ENCODE measurements at regions not wholly inside any gene's neighbourhood (a gene's known extent, or its start where the extent isn't known, plus 50 kb on each side); places are given as distances from the start of the nearest gene placed in this dataset.

GRCh38 chr3:117103675-117104074, 394.1 kb downstream of the TUSC7 start:
- no peak for DNase-seq
- H3K27me3 Mint-ChIP-seq (ENCODE audit: low read depth, poor library complexity), result peaks cover 5% of the 10 kb centered on the region

GRCh38 chr3:117104381-117104780, 394.8 kb downstream of the TUSC7 start:
- H3K9me3 Mint-ChIP-seq, result peaks cover 9% of the 10 kb centered on the region
- H3K36me3 Mint-ChIP-seq (ENCODE audit: low read depth), result no peaks in the 10 kb centered on the region
- DNase-seq, result no peak
- no peak overlapping the region for H3K27ac Mint-ChIP-seq
- H3K27me3 Mint-ChIP-seq (ENCODE audit: low read depth, poor library complexity), result peaks cover 5% of the 10 kb centered on the region
- no peak overlapping the region for H3K4me3 Mint-ChIP-seq
- H3K4me1 Mint-ChIP-seq, result no peaks in the 10 kb centered on the region
- no peak for TF ChIP-seq CTCF (IDR thresholded peaks at IDR 0.05)

More at GRCh38 chr3:117103675-117104074, 394.1 kb downstream of the TUSC7 start:
- no peak overlapping the region for H3K4me3 Mint-ChIP-seq
- no peaks in the 10 kb centered on the region for H3K36me3 Mint-ChIP-seq (ENCODE audit: low read depth)
- peaks cover 13% of the 10 kb centered on the region for H3K9me3 Mint-ChIP-seq
- TF ChIP-seq CTCF (IDR thresholded peaks at IDR 0.05), result no peak
- H3K27ac Mint-ChIP-seq, result no peak overlapping the region
- H3K4me1 Mint-ChIP-seq, result no peaks in the 10 kb centered on the region

GRCh38 chr3:117104792-117105191, 395.2 kb downstream of the TUSC7 start:
- no peaks in the 10 kb centered on the region for H3K4me1 Mint-ChIP-seq
- peaks cover 5% of the 10 kb centered on the region for H3K27me3 Mint-ChIP-seq (ENCODE audit: low read depth, poor library complexity)
- no peak for TF ChIP-seq CTCF (IDR thresholded peaks at IDR 0.05)
- H3K9me3 Mint-ChIP-seq, result peaks cover 8% of the 10 kb centered on the region
- no peaks in the 10 kb centered on the region for H3K36me3 Mint-ChIP-seq (ENCODE audit: low read depth)
- no peak for DNase-seq
- H3K27ac Mint-ChIP-seq, result no peak overlapping the region
- H3K4me3 Mint-ChIP-seq, result no peak overlapping the region

- peaks cover 8% of the 10 kb centered on the region for H3K9me3 Mint-ChIP-seq
- TF ChIP-seq CTCF (IDR thresholded peaks at IDR 0.05), result no peak
- no peak overlapping the region for H3K4me3 Mint-ChIP-seq
- H3K4me1 Mint-ChIP-seq, result no peaks in the 10 kb centered on the region
- H3K27me3 Mint-ChIP-seq (ENCODE audit: low read depth, poor library complexity), result peaks cover 5% of the 10 kb centered on the region
- no peaks in the 10 kb centered on the region for H3K36me3 Mint-ChIP-seq (ENCODE audit: low read depth)
- no peak overlapping the region for H3K27ac Mint-ChIP-seq
- no peak for DNase-seq
These were observed 396.1 kb downstream of the TUSC7 start for GRCh38 chr3:117105686-117106085.

- Mint-ChIP-seq H3K4me3 (no peak overlapping the region), H3K27me3 (ENCODE audit: low read depth, poor library complexity) (peaks cover 5% of the 10 kb centered on the region), H3K27ac (no peak overlapping the region), H3K4me1 (no peaks in the 10 kb centered on the region), H3K36me3 (ENCODE audit: low read depth) (no peaks in the 10 kb centered on the region), H3K9me3 (peaks cover 8% of the 10 kb centered on the region)
- no peak for TF ChIP-seq CTCF (IDR thresholded peaks at IDR 0.05)
- no peak for DNase-seq
These were observed 396.8 kb downstream of the TUSC7 start for GRCh38 chr3:117106396-117106795.

GRCh38 chr3:117107946-117108345, 398.4 kb downstream of the TUSC7 start:
- H3K4me1 Mint-ChIP-seq, result no peaks in the 10 kb centered on the region
- peaks cover 8% of the 10 kb centered on the region for H3K9me3 Mint-ChIP-seq
- no peak for DNase-seq
- H3K27me3 Mint-ChIP-seq (ENCODE audit: low read depth, poor library complexity), result peaks cover 5% of the 10 kb centered on the region
- TF ChIP-seq CTCF (IDR thresholded peaks at IDR 0.05), result no peak
- no peaks in the 10 kb centered on the region for H3K36me3 Mint-ChIP-seq (ENCODE audit: low read depth)
- no peak overlapping the region for H3K4me3 Mint-ChIP-seq
- H3K27ac Mint-ChIP-seq, result no peak overlapping the region

Measured in nephron progenitor cell (in vitro differentiated cells).